SK-N-SH (cell line): ENCODE measurements at regions not wholly inside any gene's neighbourhood (a gene's known extent, or its start where the extent isn't known, plus 50 kb on each side); places are given as distances from the start of the nearest gene placed in this dataset.
A peak's percentile ranks its signal among the peaks of the same experiment; 100 is the strongest.

Experiments used
- CTCF ChIA-PET: fragments of 300-600, 350-600 bp; formaldehyde crosslinking; extraction: SDS; loops from one replicate; lab custom pipeline; 2021; lab: Yijun Ruan, JAX
- POLR2A ChIA-PET: fragments of 350-600 bp; sonication (Branson Sonifier 250); formaldehyde crosslinking; extraction: SDS; loops from one replicate; lab custom pipeline; 2020; ENCODE audit warnings: antibody characterized with exemption, inconsistent platforms; lab: Yijun Ruan, JAX
- DNase-seq: peaks from one replicate; pipeline ENCODE4 v3.0.0; 2012
- H2AFZ ChIP-seq: fragments of 200-600 bp; sonication (generic); 2 replicates; pipeline ENCODE4 v1.8.1; 2016; ENCODE audit warnings: antibody characterized with exemption, mild to moderate bottlenecking, low read depth
- H3F3A ChIP-seq: fragments of 200-600 bp; sonication (generic); replicated peaks from 2 replicates; pipeline ENCODE3; 2016; ENCODE audit warnings: antibody characterized with exemption, mild to moderate bottlenecking; ENCODE audit not compliant: insufficient read depth
- H3K27ac ChIP-seq, 2 experiments: fragments of 200-500 bp in 1 of 2; fragments of 200-600 bp in 1 of 2; sonication (Bioruptor generic) in 1 of 2; sonication (generic), shearing (Covaris generic) in 1 of 2; 2 replicates each; pipeline versions ENCODE4 v1.5.1 to v1.6.1; 2014 to 2016; ENCODE audit warnings: low read depth in 2 of 2, inconsistent platforms in 1 of 2, low read length in 1 of 2, mild to moderate bottlenecking in 1 of 2, mixed read lengths in 1 of 2
- H3K27me3 ChIP-seq: fragments of 200-600 bp; sonication (generic), shearing (Covaris generic); 2 replicates; pipeline ENCODE4 v1.6.1; 2016; ENCODE audit warnings: mixed run types; ENCODE audit not compliant: insufficient read depth
- H3K36me3 ChIP-seq, 2 experiments: fragments of 200-500 bp in 1 of 2; fragments of 200-600 bp in 1 of 2; sonication (Bioruptor generic) in 1 of 2; sonication (generic) in 1 of 2; replicated peaks in 1 of 2; 2 replicates each; pipeline versions ENCODE3 to v1.5.1; 2014 to 2016; ENCODE audit warnings: low read length in 1 of 2, mild to moderate bottlenecking in 1 of 2; ENCODE audit not compliant: insufficient read depth in 2 of 2, control insufficient read depth in 1 of 2
- H3K4me1 ChIP-seq, 2 experiments: fragments of 200-500 bp in 1 of 2; fragments of 200-600 bp in 1 of 2; sonication (Bioruptor generic) in 1 of 2; sonication (generic), shearing (Covaris generic) in 1 of 2; 2 replicates each; pipeline versions ENCODE4 v1.5.1 to v1.6.1; 2014 to 2016; ENCODE audit warnings: low read depth in 1 of 2, low read length in 1 of 2, mixed run types in 1 of 2; ENCODE audit not compliant: insufficient read depth in 2 of 2, control insufficient read depth in 1 of 2
- H3K4me2 ChIP-seq: fragments of 200-600 bp; sonication (generic), shearing (Covaris generic); 2 replicates; pipeline ENCODE4 v1.6.1; 2017; ENCODE audit warnings: mixed run types
- H3K4me3 ChIP-seq, 2 experiments: fragments of 200-500 bp in 1 of 2; fragments of 200-600 bp in 1 of 2; sonication (Bioruptor generic) in 1 of 2; sonication (generic), shearing (Covaris generic) in 1 of 2; 2 replicates each; pipeline versions ENCODE4 v1.5.1 to v1.8.1; 2014 to 2016; ENCODE audit warnings: low read depth in 2 of 2, inconsistent platforms in 1 of 2, low read length in 1 of 2, mild to moderate bottlenecking in 1 of 2, mixed read lengths in 1 of 2, moderate library complexity in 1 of 2
- H3K79me2 ChIP-seq: fragments of 200-600 bp; sonication (generic); 2 replicates; pipeline ENCODE4 v1.8.1; 2017; ENCODE audit warnings: mild to moderate bottlenecking; ENCODE audit not compliant: insufficient read depth
- H3K9ac ChIP-seq: fragments of 200-600 bp; sonication (generic); 2 replicates; pipeline ENCODE4 v1.6.1; 2017; ENCODE audit warnings: mixed run types
- H3K9me2 ChIP-seq: fragments of 200-600 bp; sonication (generic); 2 replicates; pipeline ENCODE4 v1.6.1; 2017; ENCODE audit warnings: mixed run types
- H3K9me3 ChIP-seq: fragments of 200-600 bp; sonication (generic); 2 replicates; pipeline ENCODE4 v1.6.1; 2017; ENCODE audit warnings: mixed run types, mild to moderate bottlenecking, moderate library complexity
- H4K20me1 ChIP-seq: fragments of 200-600 bp; sonication (generic); 2 replicates; pipeline ENCODE4 v1.6.1; 2017; ENCODE audit warnings: mild to moderate bottlenecking, mixed run types; ENCODE audit not compliant: insufficient read depth
- CHD2 ChIP-seq: fragments of 150-350 bp; IDR thresholded peaks from 2 replicates; pipeline ENCODE4 v1.6.1; 2018; ENCODE audit warnings: low read length; ENCODE audit not compliant: partially characterized antibody
- EZH2phosphoT487 ChIP-seq: fragments of 200-600 bp; sonication (generic); IDR thresholded peaks from 2 replicates; pipeline ENCODE4 v1.6.1; 2017; ENCODE audit warnings: low read depth, mixed run types, mild to moderate bottlenecking, antibody characterized with exemption, moderate library complexity, borderline replicate concordance
- FOSL2 ChIP-seq: IDR thresholded peaks from 2 replicates; pipeline ENCODE4 v1.4.0; 2012; ENCODE audit warnings: low read depth, mild to moderate bottlenecking, moderate library complexity, borderline replicate concordance
- FOXJ3 ChIP-seq: sonication (generic); formaldehyde crosslinking; IDR thresholded peaks from 2 replicates; pipeline ENCODE4 v1.5.1; 2020; ENCODE audit warnings: mild to moderate bottlenecking, missing genetic modification reagents
- GABPA ChIP-seq: IDR thresholded peaks from 2 replicates; pipeline ENCODE4 v1.4.0; 2012; ENCODE audit warnings: low read depth, mild to moderate bottlenecking
- MXI1 ChIP-seq: IDR thresholded peaks from 2 replicates; pipeline ENCODE4 v1.6.1; 2012; ENCODE audit warnings: mild to moderate bottlenecking, low read depth, low read length, improper control_type of control experiment
- POLR2AphosphoS5 ChIP-seq: IDR thresholded peaks from 2 replicates; pipeline ENCODE4 v1.6.1; 2012; ENCODE audit warnings: low read depth, low read length
- RAD21 ChIP-seq: IDR thresholded peaks from 2 replicates; pipeline ENCODE4 v1.6.1; 2012; ENCODE audit warnings: mild to moderate bottlenecking, low read length
- RCOR1 ChIP-seq: fragments of 150-350 bp; IDR thresholded peaks from 2 replicates; pipeline ENCODE4 v1.6.1; 2017; ENCODE audit warnings: antibody characterized with exemption, low read length
- SMC3 ChIP-seq: IDR thresholded peaks from 2 replicates; pipeline ENCODE4 v1.6.1; 2012; ENCODE audit warnings: low read depth, low read length, improper control_type of control experiment
- TAF1 ChIP-seq: IDR thresholded peaks from 2 replicates; pipeline ENCODE4 v1.6.1; 2012; ENCODE audit warnings: low read depth, mild to moderate bottlenecking, low read length, moderate library complexity, borderline replicate concordance
- TCF12 ChIP-seq: IDR thresholded peaks from 2 replicates; pipeline ENCODE4 v1.4.0; 2012
- USF2 ChIP-seq: fragments of 150-350 bp; IDR thresholded peaks from 2 replicates; pipeline ENCODE4 v1.6.1; 2017; ENCODE audit warnings: antibody characterized with exemption, low read length, low read depth, borderline replicate concordance
- WGBS: methylation state at CpG from one replicate; pipeline ENCODE4 v1.1.6; 2017; ENCODE audit warnings: low lambda C conversion rate; 5-methylcytosine and 5-hydroxymethylcytosine counted together
- TF ChIP-seq, protein P1 (sequence below): IDR thresholded peaks from 2 replicates; pipeline ENCODE4; 2012
- TF ChIP-seq, protein P2 (sequence below): fragments of 200-600 bp; sonication (generic); IDR thresholded peaks from 2 replicates; pipeline ENCODE4 v1.6.1; 2017; ENCODE audit warnings: antibody characterized with exemption, mild to moderate bottlenecking, moderate library complexity

DNA sequence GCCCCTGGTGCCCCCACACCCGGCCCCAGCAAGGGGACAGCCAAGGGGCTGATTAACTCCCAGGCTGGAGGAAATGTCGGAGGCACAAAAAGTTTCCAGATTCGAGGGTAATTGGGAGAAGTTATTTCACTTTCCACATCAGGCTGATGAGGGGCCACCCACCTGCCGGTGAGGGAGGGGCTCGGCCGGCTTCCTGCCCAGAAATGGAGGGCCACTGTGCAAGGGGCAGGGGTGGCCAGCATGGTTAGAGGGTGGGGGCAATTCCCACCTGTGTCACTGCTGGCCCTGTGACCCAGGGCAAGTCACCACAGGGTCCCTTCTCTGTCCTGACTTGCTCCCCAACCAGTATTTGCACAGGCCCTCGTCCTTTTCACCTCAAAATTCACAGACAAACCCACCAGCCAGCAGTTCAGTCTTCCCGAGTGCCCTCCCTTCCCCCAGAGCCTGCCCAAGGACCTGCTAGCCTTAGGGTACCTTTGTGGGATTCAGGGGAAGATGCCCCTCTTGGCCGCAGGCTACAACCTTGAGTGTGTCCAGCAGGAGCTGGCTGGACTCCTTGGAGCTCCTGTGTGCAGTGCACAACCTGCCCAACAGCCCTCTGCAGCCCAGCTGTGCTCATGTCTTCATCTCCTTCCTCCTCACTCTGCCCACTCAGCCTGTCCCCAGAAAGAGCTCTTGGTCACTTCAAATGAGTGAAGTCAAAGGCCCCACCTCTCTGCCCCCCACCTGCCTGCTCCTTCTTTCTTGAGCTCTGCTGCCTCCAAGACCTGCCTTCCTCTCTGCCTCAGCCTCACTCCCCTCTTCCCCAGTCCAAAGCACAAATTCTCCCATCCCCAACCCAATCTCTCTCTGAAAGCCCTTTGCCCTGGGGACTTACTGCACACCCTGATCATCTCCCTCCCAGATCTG is 130.5 kb downstream of the BARX1 start:
- Histone ChIP-seq H3K4me3 (no peak overlapping the region), H3K4me1 (no peaks in the 10 kb centered on the region; a peak in 1 of 4 replicates), H3K9me3 (no peaks in the 10 kb centered on the region), H2AFZ (no peak overlapping the region), H3K4me2 (no peak overlapping the region), H4K20me1 (no peaks in the 10 kb centered on the region), H3K36me3 (no peaks in the 10 kb centered on the region), H3K79me2 (no peaks in the 10 kb centered on the region), H3F3A (no peaks in the 10 kb centered on the region), H3K27ac (no peak overlapping the region), H3K9ac (no peak overlapping the region), H3K9me2 (no peaks in the 10 kb centered on the region)
- CTCF ChIA-PET, result interaction anchor here (1.7 kb wide), 1 partner anchor 139 kb away, joined by 4 read pairs; no protein-coding TSS in a partner anchor
- peak; percentile 6 for DNase-seq
- POLR2A ChIA-PET, result no interaction called here
- TF ChIP-seq, protein P1, sequence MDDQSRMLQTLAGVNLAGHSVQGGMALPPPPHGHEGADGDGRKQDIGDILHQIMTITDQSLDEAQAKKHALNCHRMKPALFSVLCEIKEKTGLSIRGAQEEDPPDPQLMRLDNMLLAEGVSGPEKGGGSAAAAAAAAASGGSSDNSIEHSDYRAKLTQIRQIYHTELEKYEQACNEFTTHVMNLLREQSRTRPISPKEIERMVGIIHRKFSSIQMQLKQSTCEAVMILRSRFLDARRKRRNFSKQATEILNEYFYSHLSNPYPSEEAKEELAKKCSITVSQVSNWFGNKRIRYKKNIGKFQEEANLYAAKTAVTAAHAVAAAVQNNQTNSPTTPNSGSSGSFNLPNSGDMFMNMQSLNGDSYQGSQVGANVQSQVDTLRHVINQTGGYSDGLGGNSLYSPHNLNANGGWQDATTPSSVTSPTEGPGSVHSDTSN, result no peak
- TF ChIP-seq TAF1 (no peak), USF2 (no peak), RAD21 (no peak), FOSL2 (no peak), TCF12 (no peak), GABPA (no peak), MXI1 (no peak), FOXJ3 (CRISPR knock-in tag) (no peak), EZH2phosphoT487 (no peak), CHD2 (no peak), POLR2AphosphoS5 (no peak), SMC3 (no peak), RCOR1 (no peak)
- TF ChIP-seq, protein P2, sequence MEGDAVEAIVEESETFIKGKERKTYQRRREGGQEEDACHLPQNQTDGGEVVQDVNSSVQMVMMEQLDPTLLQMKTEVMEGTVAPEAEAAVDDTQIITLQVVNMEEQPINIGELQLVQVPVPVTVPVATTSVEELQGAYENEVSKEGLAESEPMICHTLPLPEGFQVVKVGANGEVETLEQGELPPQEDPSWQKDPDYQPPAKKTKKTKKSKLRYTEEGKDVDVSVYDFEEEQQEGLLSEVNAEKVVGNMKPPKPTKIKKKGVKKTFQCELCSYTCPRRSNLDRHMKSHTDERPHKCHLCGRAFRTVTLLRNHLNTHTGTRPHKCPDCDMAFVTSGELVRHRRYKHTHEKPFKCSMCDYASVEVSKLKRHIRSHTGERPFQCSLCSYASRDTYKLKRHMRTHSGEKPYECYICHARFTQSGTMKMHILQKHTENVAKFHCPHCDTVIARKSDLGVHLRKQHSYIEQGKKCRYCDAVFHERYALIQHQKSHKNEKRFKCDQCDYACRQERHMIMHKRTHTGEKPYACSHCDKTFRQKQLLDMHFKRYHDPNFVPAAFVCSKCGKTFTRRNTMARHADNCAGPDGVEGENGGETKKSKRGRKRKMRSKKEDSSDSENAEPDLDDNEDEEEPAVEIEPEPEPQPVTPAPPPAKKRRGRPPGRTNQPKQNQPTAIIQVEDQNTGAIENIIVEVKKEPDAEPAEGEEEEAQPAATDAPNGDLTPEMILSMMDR, result no peak
- TF ChIP-seq, all 33 proteins: peak for 0
- WGBS, result 15% methylated on average over 6 of the region's 9 CpGs
- H3K27me3 ChIP-seq, result no peaks in the 10 kb centered on the region
